GM12873 (cell line): ENCODE measurements at regions not wholly inside any gene's neighbourhood (a gene's known extent, or its start where the extent isn't known, plus 50 kb on each side); places are given as distances from the start of the nearest gene placed in this dataset.
A peak's percentile ranks its signal among the peaks of the same experiment; 100 is the strongest.

ENCODE experiments used
- CTCF ChIP-seq: IDR thresholded peaks from 2 replicates; pipeline ENCODE4 v1.5.1; 2012; ENCODE audit warnings: low read depth, mild to moderate bottlenecking, moderate library complexity, low read length, control low read depth; ENCODE audit not compliant: insufficient read depth; ENCODE audit errors: missing control alignments

GRCh38 chr19:27993619-27994570 is 1219.1 kb downstream of the UQCRFS1 start:
- no peak for TF ChIP-seq CTCF

- TF ChIP-seq CTCF: no peak
These were observed 1226.7 kb downstream of the UQCRFS1 start for GRCh38 chr19:27986299-27986698.

GRCh38 chr19:27975419-27976005 is 1237.4 kb downstream of the UQCRFS1 start:
- TF ChIP-seq CTCF: no peak

GRCh38 chr19:27974082-27974513 is 1238.9 kb downstream of the UQCRFS1 start:
- peak; percentile 71 for TF ChIP-seq CTCF

GRCh38 chr19:27972291-27973040 is 1240.5 kb downstream of the UQCRFS1 start:
- TF ChIP-seq CTCF: no peak

GRCh38 chr19:27971869-27972268 is 1241.1 kb downstream of the UQCRFS1 start:
- no peak for TF ChIP-seq CTCF

GRCh38 chr19:27971071-27971470 is 1241.9 kb downstream of the UQCRFS1 start:
- no peak for TF ChIP-seq CTCF
